WTC11 (cell line): ENCODE measurements at regions not wholly inside any gene's neighbourhood (a gene's known extent, or its start where the extent isn't known, plus 50 kb on each side); places are given as distances from the start of the nearest gene placed in this dataset.

ENCODE experiments used
- ATAC-seq: fragments of 200-7000 bp; cut with Tn5 transposase; 2 replicates; pipeline ENCODE4 v1.10.0; 2021; ENCODE audit warnings: mild to moderate bottlenecking, moderate library complexity
- CTCF ChIA-PET: fragments of 300-600 bp; sonication (Branson Sonifier 250); formaldehyde crosslinking; loops from one replicate; lab custom pipeline; 2021; ENCODE audit warnings: antibody characterized with exemption; lab: Charles Lee
- POLR2A ChIA-PET: fragments of 350-600 bp; sonication (Branson Sonifier 250); formaldehyde crosslinking; loops from one replicate; lab custom pipeline; 2021; ENCODE audit warnings: antibody characterized with exemption; lab: Charles Lee
- DNase-seq: peaks from one replicate; pipeline ENCODE4 v3.0.0; 2021; ENCODE audit warnings: low spot score
- H3K27ac Mint-ChIP-seq: 2 replicates; pipeline ENCODE4 v1.8.0; 2021; ENCODE audit warnings: mixed read lengths
- H3K27me3 Mint-ChIP-seq: 2 replicates; pipeline ENCODE4 v1.8.0; 2021; ENCODE audit warnings: low read depth, mild to moderate bottlenecking, moderate library complexity, mixed read lengths
- H3K36me3 Mint-ChIP-seq: 2 replicates; pipeline ENCODE4 v1.8.0; 2021; ENCODE audit warnings: mixed read lengths
- H3K4me1 Mint-ChIP-seq: 2 replicates; pipeline ENCODE4 v1.8.0; 2022; ENCODE audit warnings: mixed read lengths
- H3K4me3 Mint-ChIP-seq: 2 replicates; pipeline ENCODE4 v1.8.0; 2021; ENCODE audit warnings: mild to moderate bottlenecking, moderate library complexity, mixed read lengths
- H3K9me3 Mint-ChIP-seq: 2 replicates; pipeline ENCODE4 v1.8.0; 2021; ENCODE audit warnings: mixed read lengths
- AR ChIP-seq: fragments of 250-450 bp; sonication (Bioruptor Pico); IDR thresholded peaks from 2 replicates; pipeline ENCODE4 v1.9.0; 2021; ENCODE audit warnings: mild to moderate bottlenecking
- ATF1 ChIP-seq: sonication (generic); formaldehyde crosslinking; IDR thresholded peaks from 2 replicates; pipeline ENCODE4 v1.8.1; 2023; ENCODE audit warnings: mild to moderate bottlenecking, moderate library complexity, missing genetic modification reagents
- E2F1 ChIP-seq: sonication (generic); formaldehyde crosslinking; IDR thresholded peaks from 2 replicates; pipeline ENCODE4 v1.8.0; 2022; ENCODE audit warnings: mild to moderate bottlenecking, missing genetic modification reagents
- ESRRA ChIP-seq: sonication (generic); formaldehyde crosslinking; IDR thresholded peaks from 2 replicates; pipeline ENCODE4 v1.8.1; 2022; ENCODE audit warnings: mild to moderate bottlenecking, missing genetic modification reagents, borderline replicate concordance
- FOXK1 ChIP-seq: sonication (generic); formaldehyde crosslinking; IDR thresholded peaks from 2 replicates; pipeline ENCODE4 v1.8.0; 2022; ENCODE audit warnings: mild to moderate bottlenecking, moderate library complexity, missing genetic modification reagents
- FOXP1 ChIP-seq: sonication (generic); formaldehyde crosslinking; IDR thresholded peaks from 2 replicates; pipeline ENCODE4 v1.8.0; 2022; ENCODE audit warnings: missing genetic modification reagents, mild to moderate bottlenecking, moderate library complexity, borderline replicate concordance
- JUN ChIP-seq: sonication (generic); formaldehyde crosslinking; IDR thresholded peaks from 2 replicates; pipeline ENCODE4 v1.8.0; 2023; ENCODE audit warnings: mild to moderate bottlenecking, missing genetic modification reagents
- KAT7 ChIP-seq: sonication (generic); formaldehyde crosslinking; IDR thresholded peaks from 2 replicates; pipeline ENCODE4 v1.8.1; 2023; ENCODE audit warnings: missing genetic modification reagents, mild to moderate bottlenecking, borderline replicate concordance
- MAX ChIP-seq: sonication (generic); formaldehyde crosslinking; IDR thresholded peaks from 2 replicates; pipeline ENCODE4 v1.8.0; 2022; ENCODE audit warnings: mild to moderate bottlenecking, missing genetic modification reagents
- MLX ChIP-seq: sonication (generic); formaldehyde crosslinking; IDR thresholded peaks from 2 replicates; pipeline ENCODE4 v1.8.1; 2023; ENCODE audit warnings: mild to moderate bottlenecking, missing genetic modification reagents, moderate library complexity
- NFE2L1 ChIP-seq: sonication (generic); formaldehyde crosslinking; IDR thresholded peaks from 2 replicates; pipeline ENCODE4 v1.8.1; 2023; ENCODE audit warnings: missing genetic modification reagents
- NFYB ChIP-seq: sonication (generic); formaldehyde crosslinking; conservative IDR thresholded peaks from 2 replicates; pipeline ENCODE4 v1.8.0; 2022; ENCODE audit warnings: low read depth, missing genetic modification reagents
- NR3C1 ChIP-seq: sonication (generic); formaldehyde crosslinking; conservative IDR thresholded peaks from 2 replicates; pipeline ENCODE4 v1.8.1; 2023; ENCODE audit warnings: low read depth, mild to moderate bottlenecking, missing genetic modification reagents
- PRDM15 ChIP-seq: sonication (generic); formaldehyde crosslinking; IDR thresholded peaks from 2 replicates; pipeline ENCODE4 v1.8.0; 2022; ENCODE audit warnings: missing genetic modification reagents
- RORB ChIP-seq: fragments of 250-450 bp; sonication (Bioruptor Pico); IDR thresholded peaks from 2 replicates; pipeline ENCODE4 v1.9.0; 2021; ENCODE audit warnings: mild to moderate bottlenecking
- TCF7 ChIP-seq: sonication (generic); formaldehyde crosslinking; IDR thresholded peaks from 2 replicates; pipeline ENCODE4 v1.8.0; 2022; ENCODE audit warnings: mild to moderate bottlenecking, low read depth, missing genetic modification reagents, moderate library complexity
- ZBTB21 ChIP-seq: sonication (generic); formaldehyde crosslinking; IDR thresholded peaks from 2 replicates; pipeline ENCODE4 v1.8.1; 2023; ENCODE audit warnings: mild to moderate bottlenecking, missing genetic modification reagents, borderline replicate concordance
- ZNF121 ChIP-seq: sonication (generic); formaldehyde crosslinking; IDR thresholded peaks from 2 replicates; pipeline ENCODE4 v1.8.0; 2023; ENCODE audit warnings: missing genetic modification reagents
- ZNF219 ChIP-seq: sonication (generic); formaldehyde crosslinking; IDR thresholded peaks from 2 replicates; pipeline ENCODE4 v1.8.0; 2023; ENCODE audit warnings: missing genetic modification reagents, mild to moderate bottlenecking, borderline replicate concordance
- ZNF263 ChIP-seq: sonication (generic); formaldehyde crosslinking; IDR thresholded peaks from 2 replicates; pipeline ENCODE4 v1.8.1; 2022; ENCODE audit warnings: low read depth, mild to moderate bottlenecking, moderate library complexity, missing genetic modification reagents
- ZNF416 ChIP-seq: fragments of 250-450 bp; sonication (Bioruptor Pico); IDR thresholded peaks from 2 replicates; pipeline ENCODE4 v1.9.0; 2021; ENCODE audit warnings: mild to moderate bottlenecking, inconsistent platforms
- ZNF671 ChIP-seq: fragments of 250-450 bp; sonication (Bioruptor Pico); IDR thresholded peaks from 2 replicates; pipeline ENCODE4 v1.8.0; 2021; ENCODE audit warnings: mild to moderate bottlenecking

- Mint-ChIP-seq H3K4me1 (no peaks in the 10 kb centered on the region), H3K4me3 (no peak overlapping the region), H3K9me3 (peaks cover 9% of the 10 kb centered on the region; the same call in 1 of the 2 replicates), H3K27me3 (no peaks in the 10 kb centered on the region), H3K27ac (no peak overlapping the region), H3K36me3 (no peaks in the 10 kb centered on the region)
- DNase-seq, result no peak
- POLR2A ChIA-PET, result no interaction called here
- no peak for ATAC-seq
- CTCF ChIA-PET, result no interaction called here
- no peak for TF ChIP-seq RORB (CRISPR knock-in tag)
- TF ChIP-seq ATF1 (CRISPR knock-in tag), result no peak
These were observed 146.7 kb upstream of the PITX2 start for GRCh38 chr4:110769578-110769977.

GRCh38 chr4:110770353-110770752 is 147.5 kb upstream of the PITX2 start:
- Mint-ChIP-seq H3K27ac (no peak overlapping the region), H3K9me3 (peaks cover 9% of the 10 kb centered on the region; the same call in 1 of the 2 replicates), H3K36me3 (no peaks in the 10 kb centered on the region)
- TF ChIP-seq E2F1 (CRISPR knock-in tag) (no peak), MAX (no peak), NR3C1 (no peak), NFE2L1 (CRISPR knock-in tag) (no peak), ZNF416 (no peak), AR (no peak), ZNF671 (no peak), MLX (CRISPR knock-in tag) (no peak), KAT7 (no peak), ZNF121 (CRISPR knock-in tag) (no peak), ZNF219 (CRISPR knock-in tag) (no peak), PRDM15 (CRISPR knock-in tag) (no peak), FOXP1 (CRISPR knock-in tag) (no peak), FOXK1 (CRISPR knock-in tag) (no peak), ZNF263 (CRISPR knock-in tag) (no peak), JUN (CRISPR knock-in tag) (no peak), ESRRA (CRISPR knock-in tag) (no peak), TCF7 (CRISPR knock-in tag) (no peak), NFYB (CRISPR knock-in tag) (no peak), ZBTB21 (CRISPR knock-in tag) (no peak)
- TF ChIP-seq, all 79 proteins: peak for 0
- Mint-ChIP-seq H3K27me3 (no peaks in the 10 kb centered on the region), H3K4me1 (no peaks in the 10 kb centered on the region), H3K4me3 (no peak overlapping the region)
- ChIA-PET CTCF (no interaction called here), POLR2A (no interaction called here)
- ATAC-seq (no peak), DNase-seq (no peak)
